ENCODE measurements at regions not wholly inside any gene's neighbourhood (a gene's known extent, or its start where the extent isn't known, plus 50 kb on each side); places are given as distances from the start of the nearest gene placed in this dataset.

DNA sequence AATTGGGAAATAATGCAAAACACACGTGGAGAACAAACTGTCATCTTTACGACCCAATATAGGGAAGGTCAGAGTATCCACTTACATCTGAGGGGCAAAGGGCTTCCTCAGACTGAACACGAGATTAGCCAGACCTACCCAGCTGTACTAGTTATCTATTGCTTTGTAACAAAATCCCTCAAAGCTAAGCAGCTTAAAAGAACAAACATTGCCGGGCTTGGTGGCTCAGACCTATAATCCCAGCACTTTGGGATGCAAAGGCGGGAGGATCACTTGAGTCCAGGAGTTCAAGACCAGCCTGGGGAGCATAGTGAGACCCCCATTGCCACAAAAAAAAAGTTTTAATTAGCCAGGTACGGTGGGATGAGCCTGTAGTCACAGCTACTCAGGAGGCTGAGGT lies 262.8 kb downstream of the LTN1 start:
- TF ChIP-seq CTCF (IDR thresholded peaks at IDR 0.05; ENCODE audit: low read depth, low read length) (no peak), POLR2A (IDR thresholded peaks at IDR 0.05; ENCODE audit: extremely low read depth, insufficient read length) (no peak)

Measured in NB4 (cell line).